HG02884 (cell line): ENCODE measurements at regions not wholly inside any gene's neighbourhood (a gene's known extent, or its start where the extent isn't known, plus 50 kb on each side); places are given as distances from the start of the nearest gene placed in this dataset.

Experiments used
- ATAC-seq: cut with Tn5 transposase; IDR thresholded peaks from one replicate; pipeline ENCODE4 v1.9.1; 2021; ENCODE audit warnings: mild to moderate bottlenecking, moderate library complexity; ENCODE audit not compliant: unreplicated experiment

DNA sequence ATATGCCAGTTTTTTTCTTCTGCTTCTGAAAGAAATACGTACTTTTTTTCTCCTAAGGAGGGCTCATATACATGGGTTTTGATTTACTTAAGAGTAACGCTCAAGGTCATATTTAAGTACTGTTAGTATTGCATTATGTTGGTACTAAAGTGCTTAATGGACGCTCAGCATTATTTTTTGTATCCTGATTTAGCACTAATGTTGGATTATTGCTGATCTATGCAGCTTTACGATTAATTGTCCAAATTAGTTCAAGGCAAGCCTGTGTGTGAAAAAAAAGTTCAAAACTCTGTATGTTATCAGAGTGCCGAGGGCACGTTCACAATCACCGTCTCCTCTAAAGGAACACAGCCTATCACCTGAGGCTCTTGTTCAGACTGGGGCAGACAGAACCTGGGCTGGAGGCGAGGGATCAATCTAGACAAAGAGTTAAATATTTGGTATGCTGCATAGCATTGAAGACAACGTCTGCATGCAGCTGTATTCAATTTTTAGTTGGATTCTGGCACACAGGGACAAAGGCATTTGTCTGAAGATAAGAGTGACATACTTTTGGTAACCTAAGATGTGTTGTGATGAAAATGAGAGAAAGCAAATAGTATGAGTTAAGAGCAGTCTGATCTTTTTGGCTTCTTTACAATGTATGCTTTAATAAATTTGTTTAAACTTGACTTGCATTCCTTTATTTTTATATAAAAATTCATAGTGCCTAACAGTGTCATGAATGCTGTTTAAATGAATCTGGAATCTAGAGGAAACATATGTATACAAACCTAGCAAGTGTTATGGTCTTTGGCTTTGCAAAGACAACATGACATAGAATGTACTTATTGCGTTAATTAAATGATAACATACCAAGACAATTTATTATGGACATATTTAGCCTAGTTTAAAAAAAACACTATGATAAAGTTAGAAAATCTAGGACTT lies 341.2 kb downstream of the SAMD5 start:
- no peak for ATAC-seq

DNA sequence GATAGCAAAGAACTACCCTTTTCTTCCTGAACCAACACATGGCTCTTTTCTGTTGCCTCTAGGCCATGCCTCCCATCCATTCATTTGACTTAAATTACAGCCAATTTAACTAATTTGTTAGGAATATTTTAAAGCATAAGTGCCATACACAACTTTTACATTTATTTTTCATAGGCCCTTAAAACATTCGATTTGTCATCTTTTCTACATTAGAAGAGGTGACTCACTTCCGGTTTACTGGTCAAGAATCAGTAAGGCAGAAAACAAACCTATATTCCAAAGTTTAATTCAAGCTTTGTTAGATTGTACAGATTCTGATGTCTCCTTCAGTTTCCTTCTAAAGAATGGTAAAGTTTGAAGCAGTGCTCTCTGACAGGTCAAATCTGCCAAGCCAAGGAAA lies 344.3 kb downstream of the SAMD5 start:
- no peak for ATAC-seq

DNA sequence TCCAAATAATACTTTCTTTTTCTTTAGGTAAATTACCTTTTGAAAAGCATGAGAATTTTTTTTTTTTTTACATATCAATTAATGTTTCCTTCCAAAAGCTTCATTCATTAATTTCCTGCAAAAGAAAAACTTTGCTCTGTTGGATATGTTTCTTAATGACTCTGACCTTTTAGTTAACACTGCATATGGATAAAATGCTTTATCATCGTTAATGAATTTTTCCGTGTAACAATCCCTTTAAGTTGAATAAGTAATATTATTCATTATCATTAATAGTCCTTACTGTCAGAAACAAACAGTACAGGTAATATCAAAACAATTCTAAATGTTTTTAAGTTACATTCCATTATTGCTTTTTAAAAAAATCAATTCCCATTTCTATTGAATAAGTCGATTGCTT lies 345.1 kb downstream of the SAMD5 start:
- ATAC-seq = no peak

DNA sequence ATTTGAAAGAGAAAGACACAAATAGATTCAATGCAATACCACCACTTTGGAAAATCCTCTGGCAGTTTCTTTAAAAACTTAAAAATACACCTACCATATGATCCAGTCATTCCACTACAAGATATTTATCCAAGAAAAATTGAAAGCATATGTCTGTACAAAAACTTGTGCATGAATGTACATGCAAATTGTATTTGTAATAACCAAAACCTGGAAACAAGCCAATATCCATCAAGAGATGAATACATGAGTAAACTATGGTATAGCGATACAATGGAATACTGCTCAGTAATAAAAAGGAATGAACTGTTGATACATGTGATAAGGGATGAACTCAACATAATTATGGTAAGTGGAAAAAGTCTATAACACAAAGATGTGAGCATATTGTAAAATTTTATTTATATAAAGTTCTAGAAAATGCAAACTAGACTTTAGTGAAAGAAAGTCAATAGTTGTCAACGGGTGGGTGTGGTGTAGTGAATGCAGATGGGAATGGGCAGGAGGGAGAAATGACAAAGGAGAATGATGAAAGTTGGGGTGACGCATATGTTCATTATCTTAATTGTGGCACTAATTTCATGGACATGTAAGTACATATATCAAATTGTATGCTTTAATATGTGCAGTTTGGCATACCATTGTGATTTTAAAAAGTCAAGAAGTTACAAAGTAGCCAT lies 347.5 kb downstream of the SAMD5 start:
- ATAC-seq = no peak

DNA sequence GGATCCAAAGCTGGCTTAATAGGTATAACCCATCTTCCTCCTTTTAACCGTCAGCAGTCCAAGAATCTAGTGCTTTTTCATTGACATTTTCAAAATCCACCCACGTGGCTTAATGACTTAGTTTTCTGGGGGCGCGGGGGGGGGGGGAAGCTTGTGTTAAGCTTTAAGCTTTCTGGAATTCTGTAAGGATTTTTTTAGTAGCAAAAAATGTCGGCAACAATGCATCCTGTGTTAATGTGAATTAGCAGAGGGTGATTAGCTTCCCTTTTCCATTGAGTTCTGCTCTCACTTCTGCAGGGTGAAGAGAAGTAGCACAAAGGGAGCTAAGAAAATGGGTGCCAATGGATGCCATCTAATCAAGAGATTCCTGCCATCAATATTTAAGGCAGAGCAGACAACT lies 348.2 kb downstream of the SAMD5 start:
- ATAC-seq = no peak

DNA sequence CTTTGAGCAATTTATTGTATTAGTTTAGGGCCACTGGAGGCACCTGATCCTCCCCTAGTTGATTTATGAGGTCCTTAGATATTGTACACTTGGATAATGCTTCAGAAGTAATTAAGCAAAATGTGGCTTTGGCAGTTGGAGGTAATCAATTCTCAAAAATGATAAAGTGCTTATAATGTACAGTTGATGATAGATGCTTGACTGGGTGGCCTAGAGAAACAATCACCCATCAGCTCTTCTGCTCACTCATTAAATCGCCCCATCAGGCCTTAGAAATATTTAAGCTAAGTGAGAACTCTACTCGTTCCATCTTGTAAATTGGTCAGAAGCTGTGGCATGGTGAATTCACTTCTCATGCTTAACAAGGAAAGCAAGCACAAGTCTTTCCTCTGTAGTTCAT lies 349.9 kb downstream of the SAMD5 start:
- no peak for ATAC-seq

DNA sequence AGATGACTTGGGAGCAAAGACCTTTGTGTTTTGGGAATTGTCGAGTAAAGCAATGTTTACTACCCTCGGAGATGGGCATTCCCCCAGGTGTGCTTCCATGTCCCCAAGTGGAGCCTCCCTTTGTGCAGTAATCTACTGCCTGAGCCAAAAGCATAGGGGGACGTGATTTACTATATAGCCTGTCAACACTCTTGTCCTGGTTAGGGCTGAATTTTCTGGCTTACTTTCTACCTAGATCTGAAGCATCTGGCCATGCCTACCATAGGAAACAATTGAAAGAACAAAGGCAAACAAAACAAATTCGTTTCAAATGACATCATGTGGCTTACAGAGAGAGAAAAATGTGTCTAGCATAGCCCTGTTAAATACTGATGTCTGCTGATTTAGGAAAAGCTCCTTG lies 350.6 kb downstream of the SAMD5 start:
- no peak for ATAC-seq

DNA sequence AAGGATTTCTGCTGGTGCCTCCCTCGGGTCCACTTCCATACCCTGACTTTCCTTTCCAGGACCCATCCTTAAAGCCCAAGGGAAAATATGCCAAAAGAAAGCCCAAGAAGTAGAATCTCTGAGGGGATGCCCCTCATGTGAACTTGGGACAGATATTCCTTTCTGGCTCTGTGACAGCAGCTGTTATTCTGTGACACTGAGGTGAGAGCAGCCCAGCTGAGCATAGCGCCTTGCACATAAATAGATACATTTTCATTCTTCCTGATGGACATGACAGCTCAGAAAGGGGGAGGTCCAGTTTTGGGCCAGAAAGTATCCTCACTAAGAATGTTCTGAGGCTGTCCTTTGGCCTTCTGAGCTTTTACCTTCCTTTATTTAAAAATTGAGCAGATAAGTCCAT lies 353.2 kb downstream of the SAMD5 start:
- ATAC-seq = no peak

DNA sequence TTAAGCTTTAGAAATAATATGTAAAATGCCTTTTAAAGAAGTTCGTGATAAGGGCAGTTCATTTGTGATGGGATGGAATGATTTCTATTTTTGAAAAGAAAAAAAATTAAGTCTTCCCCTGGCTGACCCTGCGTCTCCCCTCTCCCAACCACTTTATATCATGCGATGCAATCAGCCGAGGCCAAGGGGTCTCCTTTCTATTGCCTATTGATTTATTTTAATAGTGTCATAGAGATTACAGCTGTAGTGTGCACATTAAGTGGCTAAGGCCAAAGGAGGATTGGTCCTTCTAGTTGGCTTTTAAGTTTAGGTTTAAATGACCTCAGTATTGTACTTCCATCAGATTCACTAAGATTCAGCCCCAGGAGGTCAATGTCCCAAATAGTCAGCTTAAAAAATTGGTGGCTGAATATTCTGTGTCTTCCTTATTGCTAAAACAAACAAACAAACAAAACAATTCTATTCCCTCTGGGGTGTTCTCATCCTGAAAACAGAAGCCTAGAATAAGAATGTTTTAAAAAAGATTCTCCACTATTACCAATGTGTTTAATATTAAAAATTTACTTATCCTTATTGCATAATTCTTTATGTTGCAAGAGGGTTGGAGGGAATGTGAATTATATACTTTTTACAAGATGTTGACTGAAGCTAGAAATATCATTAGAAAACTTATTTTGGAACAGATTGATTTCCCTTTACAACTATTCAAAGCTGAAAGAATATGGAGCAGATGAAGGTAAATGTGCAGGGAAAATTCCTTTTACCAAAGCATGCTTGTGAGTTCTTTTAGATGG lies 359.1 kb downstream of the SAMD5 start:
- ATAC-seq = no peak

DNA sequence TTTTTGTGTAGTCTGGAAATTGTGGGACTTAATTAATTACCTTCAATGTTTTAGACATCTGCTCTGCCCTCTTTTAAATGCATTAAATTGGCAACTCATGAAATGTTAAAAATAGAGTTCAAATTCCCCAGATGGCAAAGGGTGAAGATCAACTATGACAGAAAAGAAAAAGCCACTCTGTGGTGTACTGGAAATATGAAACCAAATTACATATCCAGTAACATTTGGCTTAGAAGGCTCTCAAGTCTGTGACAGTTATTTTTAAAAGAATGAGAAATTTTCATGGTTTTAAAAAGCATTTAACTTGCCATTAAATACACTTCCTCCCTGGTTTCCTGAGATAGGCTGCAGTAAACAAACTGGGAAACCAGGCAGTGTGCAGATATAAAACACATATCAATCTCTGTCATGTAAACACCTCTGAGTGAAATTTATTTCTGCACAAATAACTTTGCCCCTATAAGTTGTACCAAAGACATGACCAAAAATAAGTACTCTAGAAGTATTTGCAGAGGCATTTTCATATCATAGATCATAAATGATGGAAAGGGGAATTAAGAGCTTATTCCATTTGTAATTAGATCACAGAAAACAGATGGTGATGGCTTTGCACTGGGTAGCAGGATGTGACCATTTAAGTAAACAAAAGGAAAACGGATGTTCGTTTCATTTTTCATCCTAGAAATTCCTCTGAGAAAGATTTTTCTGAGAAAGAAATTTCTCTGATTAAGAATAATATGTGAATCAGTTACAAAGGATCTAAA lies 360.1 kb downstream of the SAMD5 start:
- ATAC-seq = no peak

DNA sequence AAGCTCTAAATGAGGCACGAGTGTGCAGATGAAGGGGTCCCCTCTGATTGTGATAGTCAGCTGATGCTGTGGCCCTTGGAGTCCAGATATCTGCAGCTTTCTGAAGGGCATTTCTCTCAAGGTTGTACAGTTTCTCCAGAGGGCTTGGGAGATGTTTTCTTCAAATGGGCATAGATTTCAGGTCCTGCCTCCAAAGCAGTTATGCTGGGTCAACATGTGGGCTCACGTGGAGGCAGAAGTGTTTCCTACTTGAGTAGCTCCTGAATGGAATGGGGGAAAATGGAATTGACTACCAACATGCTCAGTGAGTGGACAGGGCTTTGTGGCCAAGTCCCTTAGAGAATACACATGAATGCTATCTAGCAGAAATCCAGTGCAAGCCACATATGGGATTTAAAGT lies 360.7 kb downstream of the SAMD5 start:
- no peak for ATAC-seq

DNA sequence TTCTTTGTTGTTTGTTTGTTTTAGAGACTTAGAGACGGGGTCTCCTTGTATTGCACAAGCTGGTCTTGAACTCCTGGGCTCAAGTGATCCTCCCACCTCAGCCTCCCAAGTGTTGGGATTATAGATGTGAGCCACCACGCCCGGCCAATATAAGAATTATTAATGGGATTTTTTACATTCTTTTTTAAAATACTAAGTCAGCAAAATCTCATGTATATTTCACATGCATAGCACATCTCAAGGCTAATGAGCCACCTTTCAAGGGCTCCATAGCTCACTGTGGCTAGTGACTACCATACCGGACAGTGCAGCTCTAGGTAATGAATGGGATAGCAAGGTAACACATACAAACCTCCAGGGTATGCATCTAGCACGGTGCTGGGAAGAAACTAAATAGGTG lies 361.4 kb downstream of the SAMD5 start:
- ATAC-seq = no peak

DNA sequence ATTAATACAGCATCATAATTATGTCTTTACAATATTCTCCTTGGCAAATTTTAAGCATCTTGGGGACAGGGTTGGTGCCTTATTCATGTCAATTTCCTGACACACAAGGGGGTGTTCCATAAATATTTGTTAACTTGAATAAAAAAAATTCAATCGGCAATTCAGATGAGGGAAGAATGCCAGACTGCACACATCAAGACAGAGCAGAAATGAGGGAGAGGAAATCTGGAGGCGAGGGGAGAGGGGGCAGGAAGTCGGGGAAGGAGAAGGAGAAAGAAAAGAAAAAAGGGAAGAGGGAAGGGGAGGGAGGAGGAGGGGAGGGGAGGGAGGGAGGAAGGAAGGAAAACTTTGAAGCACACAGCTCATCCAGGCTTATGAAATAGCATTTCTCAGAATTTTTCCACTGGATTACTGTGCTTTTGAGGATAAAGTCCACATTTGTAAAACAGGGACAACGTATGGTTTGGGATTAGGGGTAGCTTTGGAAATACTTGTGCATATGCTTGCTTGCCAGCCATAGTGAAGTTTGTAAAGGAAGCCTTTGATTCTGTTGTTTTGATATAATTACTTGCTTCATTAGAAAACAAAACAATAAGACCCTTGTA lies 362.1 kb downstream of the SAMD5 start:
- no peak for ATAC-seq

DNA sequence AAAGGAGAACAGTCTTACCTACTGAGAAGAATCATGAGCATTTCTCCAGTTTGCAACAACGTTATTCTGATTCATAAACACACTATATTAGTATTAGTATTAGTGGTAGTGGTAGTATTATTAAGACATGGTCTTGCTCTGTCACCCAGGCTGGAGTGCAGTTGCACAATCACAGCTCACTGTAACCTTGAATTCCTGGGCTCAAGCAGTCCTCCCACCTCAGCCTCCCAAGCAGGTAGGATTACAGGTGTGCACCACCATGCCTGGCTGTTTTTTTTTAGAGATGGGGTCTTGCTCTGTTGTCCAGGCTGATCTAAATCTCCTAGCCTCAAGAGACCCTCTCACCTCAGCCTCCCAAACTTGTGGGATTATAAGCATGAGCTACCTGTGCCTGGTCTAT lies 363.5 kb downstream of the SAMD5 start:
- ATAC-seq = no peak

DNA sequence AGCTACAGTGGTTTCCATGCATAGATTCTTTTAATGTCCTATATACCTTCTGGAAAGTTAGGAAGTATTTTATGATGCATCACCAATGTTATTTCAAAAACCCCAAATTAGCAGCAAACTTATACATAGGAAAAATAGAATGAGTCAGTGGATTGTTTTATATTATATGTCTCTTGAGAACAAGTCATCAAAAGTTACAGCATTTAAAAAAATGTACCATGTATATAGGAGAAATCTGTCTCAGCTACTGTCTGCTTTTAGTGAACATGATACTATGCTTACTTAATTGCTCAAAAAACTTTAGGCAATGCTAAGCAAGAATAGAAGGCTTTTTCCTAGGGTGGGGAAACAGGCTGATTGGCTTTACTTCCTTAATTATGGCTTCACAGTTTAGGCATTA lies 365.3 kb downstream of the SAMD5 start:
- no peak for ATAC-seq

DNA sequence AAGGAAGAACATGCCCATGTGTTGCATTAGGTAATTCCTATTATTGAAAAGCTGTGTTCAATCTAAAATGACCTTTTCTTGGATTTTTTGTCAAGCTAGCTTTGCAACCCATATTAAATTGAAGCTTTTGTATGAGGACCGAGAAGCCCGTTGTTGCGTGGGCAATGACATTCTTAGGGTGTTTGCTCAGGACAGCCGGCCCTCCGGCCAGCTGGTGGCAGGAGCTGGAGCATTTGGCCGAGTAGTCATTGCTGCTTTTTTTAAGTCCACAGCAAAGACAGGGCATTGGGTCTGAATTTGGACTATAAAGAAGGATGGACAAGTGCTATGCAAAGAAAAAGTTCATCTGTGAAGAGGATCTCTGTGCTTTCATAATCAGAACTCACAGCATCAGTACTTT lies 365.8 kb downstream of the SAMD5 start:
- no peak for ATAC-seq

DNA sequence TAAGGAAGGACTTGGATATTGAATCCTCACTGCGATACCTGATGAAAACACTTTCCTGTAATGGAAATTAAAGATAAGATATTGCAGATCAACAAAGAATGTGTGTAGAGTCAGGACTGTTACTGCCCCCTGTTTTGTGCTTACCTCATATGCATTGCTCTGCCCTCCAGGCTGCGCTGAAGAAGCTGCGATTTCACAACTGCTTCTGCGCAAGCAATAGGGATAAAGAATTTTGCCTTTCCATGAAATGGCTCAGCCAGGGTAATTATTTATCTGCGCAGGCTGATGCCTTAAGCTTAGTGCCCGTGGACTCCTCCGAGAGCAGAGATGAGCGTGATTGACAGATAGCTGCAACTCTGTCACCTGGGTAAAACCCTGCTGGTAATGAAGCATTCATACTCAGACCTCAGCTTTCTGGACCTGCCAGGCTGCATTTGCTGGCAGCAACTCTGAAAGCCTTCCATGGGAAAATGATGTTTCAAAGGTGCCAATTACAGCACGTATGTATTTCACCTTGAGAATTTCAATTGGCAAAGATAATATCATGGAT lies 370.6 kb downstream of the SAMD5 start:
- no peak for ATAC-seq

DNA sequence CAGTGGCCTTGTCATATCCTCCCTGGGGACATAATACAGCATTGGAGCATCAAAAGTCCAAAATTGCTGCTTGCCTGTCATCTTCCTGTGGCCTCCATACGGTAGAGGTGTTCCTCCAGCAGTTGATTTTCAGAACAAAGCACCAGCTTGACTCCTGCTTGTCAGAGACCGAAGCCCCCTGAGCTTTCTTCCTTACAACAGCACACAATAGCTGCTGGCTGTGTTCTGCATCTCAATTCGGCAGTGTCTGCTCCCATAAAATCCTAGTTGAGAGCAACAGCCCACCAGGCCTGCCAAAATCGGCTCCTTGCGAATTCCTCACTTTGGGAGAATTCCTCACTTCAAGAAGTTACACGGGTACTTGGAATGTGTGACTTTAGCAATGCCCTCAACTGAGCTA lies 372.9 kb downstream of the SAMD5 start:
- no peak for ATAC-seq

DNA sequence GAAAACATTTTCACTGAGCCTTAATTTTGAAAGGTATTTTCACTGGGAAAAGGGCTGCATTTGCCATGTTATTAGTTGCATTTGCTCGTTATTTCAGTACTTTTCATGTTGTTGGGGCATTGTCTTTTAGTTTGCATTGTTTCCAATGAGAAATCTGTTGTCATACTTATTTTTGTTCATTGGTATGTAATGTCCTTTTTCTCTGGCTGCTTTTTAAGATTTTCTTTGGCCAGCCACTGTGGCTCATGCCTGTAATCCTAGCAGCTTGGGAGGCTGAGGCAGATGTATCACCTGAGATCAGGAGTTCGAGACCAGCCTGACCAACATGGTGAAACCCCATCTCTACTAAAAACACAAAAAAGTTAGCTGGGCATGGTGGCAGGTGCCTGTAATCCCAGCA lies 379.9 kb downstream of the SAMD5 start:
- no peak for ATAC-seq

DNA sequence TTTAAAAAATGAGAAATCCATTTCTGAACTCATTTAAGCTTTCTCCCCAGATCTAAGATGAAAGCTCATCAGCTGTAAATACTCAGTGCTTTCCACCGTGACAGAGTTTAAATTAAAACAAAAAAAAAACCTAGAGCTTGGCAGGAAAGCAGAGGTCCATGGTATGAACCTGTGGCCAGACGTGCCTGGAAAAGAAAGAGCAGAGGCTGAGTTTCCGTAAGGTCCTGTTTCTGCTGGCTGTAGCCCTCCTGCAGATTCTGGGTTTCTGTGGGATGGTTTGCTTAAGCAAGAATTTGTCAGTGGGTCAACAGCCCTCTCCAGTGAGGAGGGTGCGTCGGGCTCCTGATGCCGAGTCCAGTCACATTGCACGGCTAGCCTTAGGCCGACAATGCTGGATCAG lies 383.2 kb downstream of the SAMD5 start:
- no peak for ATAC-seq
